ENCODE measurements at regions not wholly inside any gene's neighbourhood (a gene's known extent, or its start where the extent isn't known, plus 50 kb on each side); places are given as distances from the start of the nearest gene placed in this dataset.

- TF ChIP-seq CTCF (IDR thresholded peaks at IDR 0.05): peak; percentile 52 to 63 (median 61)
- TF ChIP-seq POLR2A (IDR thresholded peaks at IDR 0.05): no peak
Measured at GRCh38 chr9:130770679-130771442, 64.2 kb upstream of the ABL1 start.

Measured in right lobe of liver (tissue), 4 donors.